Upper lobe of left lung (tissue), 4 donors: ENCODE measurements at regions not wholly inside any gene's neighbourhood (a gene's known extent, or its start where the extent isn't known, plus 50 kb on each side); places are given as distances from the start of the nearest gene placed in this dataset.

Source experiments
- EP300 ChIP-seq, 4 donors: sonication (generic); formaldehyde crosslinking; IDR thresholded peaks; one replicate each; pipeline ENCODE4 v1.5.1; 2017; ENCODE audit warnings: antibody characterized with exemption in 4 of 4, control low read depth in 2 of 4
- POLR2A ChIP-seq, 4 donors: fragments of 450-650 bp; IDR thresholded peaks; one replicate each; pipeline ENCODE4 v1.5.1; 2016 to 2017; ENCODE audit warnings: antibody characterized with exemption in 4 of 4, mild to moderate bottlenecking in 2 of 4
- POLR2AphosphoS5 ChIP-seq, 2 donors: sonication (generic); formaldehyde crosslinking; IDR thresholded peaks; one replicate each; pipeline ENCODE4 v1.5.1; 2017; ENCODE audit warnings: antibody characterized with exemption in 2 of 2
- TF ChIP-seq, protein P1 (sequence below), 6 experiments: fragments of 450-650 bp in 4 of 6; fragments of 200-600 bp in 2 of 6; sonication (generic) in 2 of 6; IDR thresholded peaks; one replicate each; pipeline ENCODE4 v1.5.1; 2016 to 2019; ENCODE audit warnings: antibody characterized with exemption in 6 of 6

DNA sequence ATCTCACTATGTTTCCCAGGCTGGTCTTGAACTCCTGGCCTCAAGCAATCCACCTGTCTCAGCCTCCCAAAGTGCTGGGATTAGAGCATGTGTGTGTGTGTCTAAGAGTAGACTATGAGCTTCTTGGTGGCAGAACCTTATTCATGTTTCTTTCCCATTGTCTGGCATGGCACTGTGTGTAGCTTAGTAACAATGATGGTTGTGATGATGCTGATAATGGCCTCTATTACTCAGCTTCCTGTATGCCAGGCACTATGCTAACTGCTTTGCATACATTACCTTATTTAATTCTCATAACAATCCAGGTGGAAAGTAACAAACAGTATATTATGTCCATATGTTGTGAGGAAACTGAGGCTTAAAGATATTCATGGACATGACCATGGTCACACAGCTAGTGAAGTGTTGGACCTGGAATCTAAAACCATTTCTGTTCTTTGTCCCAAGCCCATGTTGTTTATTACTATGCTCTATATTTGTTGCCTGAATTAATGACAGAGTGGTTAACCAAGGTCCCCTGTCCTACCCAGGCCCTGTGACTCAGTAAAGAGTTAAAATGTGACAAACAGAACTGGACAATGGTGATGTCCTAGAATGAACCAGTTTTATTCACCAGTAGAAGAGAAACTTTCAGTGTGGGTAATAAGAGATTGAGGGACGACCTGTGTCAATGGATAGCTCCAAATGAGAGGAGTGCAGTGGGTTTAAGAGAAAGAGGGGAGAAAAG lies 109.6 kb downstream of the KLF5 start:
- TF ChIP-seq, protein P1, sequence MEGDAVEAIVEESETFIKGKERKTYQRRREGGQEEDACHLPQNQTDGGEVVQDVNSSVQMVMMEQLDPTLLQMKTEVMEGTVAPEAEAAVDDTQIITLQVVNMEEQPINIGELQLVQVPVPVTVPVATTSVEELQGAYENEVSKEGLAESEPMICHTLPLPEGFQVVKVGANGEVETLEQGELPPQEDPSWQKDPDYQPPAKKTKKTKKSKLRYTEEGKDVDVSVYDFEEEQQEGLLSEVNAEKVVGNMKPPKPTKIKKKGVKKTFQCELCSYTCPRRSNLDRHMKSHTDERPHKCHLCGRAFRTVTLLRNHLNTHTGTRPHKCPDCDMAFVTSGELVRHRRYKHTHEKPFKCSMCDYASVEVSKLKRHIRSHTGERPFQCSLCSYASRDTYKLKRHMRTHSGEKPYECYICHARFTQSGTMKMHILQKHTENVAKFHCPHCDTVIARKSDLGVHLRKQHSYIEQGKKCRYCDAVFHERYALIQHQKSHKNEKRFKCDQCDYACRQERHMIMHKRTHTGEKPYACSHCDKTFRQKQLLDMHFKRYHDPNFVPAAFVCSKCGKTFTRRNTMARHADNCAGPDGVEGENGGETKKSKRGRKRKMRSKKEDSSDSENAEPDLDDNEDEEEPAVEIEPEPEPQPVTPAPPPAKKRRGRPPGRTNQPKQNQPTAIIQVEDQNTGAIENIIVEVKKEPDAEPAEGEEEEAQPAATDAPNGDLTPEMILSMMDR (IDR thresholded peaks at IDR 0.05): no peak
- no peak for TF ChIP-seq POLR2A (IDR thresholded peaks at IDR 0.05)
- no peak for TF ChIP-seq POLR2AphosphoS5 (IDR thresholded peaks at IDR 0.05)
- no peak for TF ChIP-seq EP300 (IDR thresholded peaks at IDR 0.05)
